GM13977 (cell line): ENCODE measurements at regions not wholly inside any gene's neighbourhood (a gene's known extent, or its start where the extent isn't known, plus 50 kb on each side); places are given as distances from the start of the nearest gene placed in this dataset.

ENCODE experiments used
- DNase-seq: peaks from one replicate; pipeline ENCODE4 v3.0.0; 2012; ENCODE audit warnings: low spot score
- in situ Hi-C: fragments of 300-500 bp; cut with MboI; formaldehyde crosslinking; loops from one replicate; pipeline ENCODE4 v1.12.0; 2022; ENCODE audit warnings: low sequenced_read_pairs, low pct_unique_long_range_greater_than_20kb, mixed read lengths, inconsistent platforms; ENCODE audit not compliant: unreplicated experiment
- TF ChIP-seq, protein P1 (sequence below): IDR thresholded peaks from 2 replicates; pipeline ENCODE4 v1.5.1; 2012; ENCODE audit warnings: mild to moderate bottlenecking, control low read depth; ENCODE audit not compliant: insufficient read depth; ENCODE audit errors: extremely low read depth, missing control alignments

DNA sequence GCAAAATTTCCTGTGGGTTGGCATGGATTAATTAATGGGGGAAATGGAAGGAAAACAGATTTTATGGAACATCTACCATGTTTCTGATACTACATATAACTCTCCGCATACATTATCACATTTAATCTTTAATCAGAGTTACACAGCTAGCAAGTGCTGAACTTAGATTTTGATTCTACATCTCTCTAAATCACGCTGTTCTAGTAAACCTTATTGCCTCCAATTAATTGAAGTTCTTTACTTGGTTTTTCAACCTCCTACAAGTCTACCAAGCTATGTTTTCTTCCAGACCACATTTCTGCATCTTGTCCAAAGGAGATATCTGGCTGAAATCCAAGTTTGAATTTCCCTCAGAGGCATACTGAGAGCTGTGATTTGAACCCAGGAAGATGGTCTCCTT lies 125.8 kb upstream of the GAREM1 start:
- TF ChIP-seq, protein P1, sequence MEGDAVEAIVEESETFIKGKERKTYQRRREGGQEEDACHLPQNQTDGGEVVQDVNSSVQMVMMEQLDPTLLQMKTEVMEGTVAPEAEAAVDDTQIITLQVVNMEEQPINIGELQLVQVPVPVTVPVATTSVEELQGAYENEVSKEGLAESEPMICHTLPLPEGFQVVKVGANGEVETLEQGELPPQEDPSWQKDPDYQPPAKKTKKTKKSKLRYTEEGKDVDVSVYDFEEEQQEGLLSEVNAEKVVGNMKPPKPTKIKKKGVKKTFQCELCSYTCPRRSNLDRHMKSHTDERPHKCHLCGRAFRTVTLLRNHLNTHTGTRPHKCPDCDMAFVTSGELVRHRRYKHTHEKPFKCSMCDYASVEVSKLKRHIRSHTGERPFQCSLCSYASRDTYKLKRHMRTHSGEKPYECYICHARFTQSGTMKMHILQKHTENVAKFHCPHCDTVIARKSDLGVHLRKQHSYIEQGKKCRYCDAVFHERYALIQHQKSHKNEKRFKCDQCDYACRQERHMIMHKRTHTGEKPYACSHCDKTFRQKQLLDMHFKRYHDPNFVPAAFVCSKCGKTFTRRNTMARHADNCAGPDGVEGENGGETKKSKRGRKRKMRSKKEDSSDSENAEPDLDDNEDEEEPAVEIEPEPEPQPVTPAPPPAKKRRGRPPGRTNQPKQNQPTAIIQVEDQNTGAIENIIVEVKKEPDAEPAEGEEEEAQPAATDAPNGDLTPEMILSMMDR, result no peak
- no peak for DNase-seq
- in situ Hi-C loops, result no loop called here

DNA sequence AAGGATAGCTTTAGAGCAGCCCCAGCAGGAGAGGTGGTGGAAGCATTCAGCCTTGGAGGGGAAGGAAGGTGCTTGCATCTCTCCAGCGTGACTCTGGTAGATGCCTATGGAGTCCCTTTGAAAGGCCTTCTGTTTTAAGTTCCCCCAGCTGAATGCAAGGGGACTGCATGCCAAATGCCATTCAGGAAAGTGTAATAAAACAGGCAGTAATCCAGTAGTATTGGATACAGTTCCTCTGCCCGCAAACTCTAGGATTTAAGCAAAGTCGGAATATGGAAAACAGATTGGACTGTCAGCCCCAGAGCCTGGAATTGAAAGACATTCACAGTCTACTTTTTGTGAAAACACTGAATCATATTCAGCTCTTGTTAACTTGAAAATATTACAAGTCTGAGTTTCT lies 125.2 kb upstream of the GAREM1 start:
- DNase-seq, result no peak
- TF ChIP-seq, protein P1, result no peak
- in situ Hi-C loops, result no loop called here

DNA sequence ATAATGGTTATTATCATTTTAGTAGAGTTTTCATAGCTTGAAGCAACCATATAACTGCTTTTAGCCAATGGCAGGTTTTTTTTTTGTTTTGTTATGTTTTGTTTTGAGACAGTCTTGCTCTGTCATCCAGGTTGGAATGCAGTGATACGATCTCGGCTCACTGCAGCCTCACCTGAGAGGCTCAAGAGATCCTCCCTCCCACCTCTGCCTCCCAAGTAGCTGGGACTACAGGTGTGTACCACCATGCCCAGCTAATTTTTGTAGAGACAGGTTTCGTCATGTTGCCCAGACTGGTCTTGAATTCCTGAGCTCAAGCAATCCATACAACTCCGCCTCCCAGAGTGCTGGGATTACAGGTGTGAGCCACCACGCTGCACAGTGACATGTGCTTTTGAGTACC lies 117.5 kb upstream of the GAREM1 start:
- in situ Hi-C loops, result no loop called here
- TF ChIP-seq, protein P1, result no peak
- no peak for DNase-seq

DNA sequence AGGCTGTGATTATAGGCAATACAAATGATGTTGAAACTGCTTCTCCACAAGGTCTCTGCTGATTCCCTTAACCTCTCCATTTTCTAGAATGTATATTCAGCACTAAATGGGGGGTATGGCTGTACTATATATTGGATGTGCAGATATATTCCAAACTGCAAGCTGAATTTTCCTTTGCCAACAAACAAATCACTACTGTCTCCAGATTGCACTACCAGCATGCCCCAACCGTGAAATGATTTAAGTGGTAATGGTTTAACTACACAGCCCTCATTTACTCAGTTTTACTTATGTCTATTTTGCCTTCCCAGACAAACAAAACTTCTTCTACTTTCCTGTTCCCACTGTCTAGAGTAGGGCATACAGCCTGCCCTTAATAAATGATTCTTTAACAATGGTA lies 112.7 kb upstream of the GAREM1 start:
- TF ChIP-seq, protein P1, result no peak
- in situ Hi-C loops, result no loop called here
- DNase-seq, result no peak

DNA sequence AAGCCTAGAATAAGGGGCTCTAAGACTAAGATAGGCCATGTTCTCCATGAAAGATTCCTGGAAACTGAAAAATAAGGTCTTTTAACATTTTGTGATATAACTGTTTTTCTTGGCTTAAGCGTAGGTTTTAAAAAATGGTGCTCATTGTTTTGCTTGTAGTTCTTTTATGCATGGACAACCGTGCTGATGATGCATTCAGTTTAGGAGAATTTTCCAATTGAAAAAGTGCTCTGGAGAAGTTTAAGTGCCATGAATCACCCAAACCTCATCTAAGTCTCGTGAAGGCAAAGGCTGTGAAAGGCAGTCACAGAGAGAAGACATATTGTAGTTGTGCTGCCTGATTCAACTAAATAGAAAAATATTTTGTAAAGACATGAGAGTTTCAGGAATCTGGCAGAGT lies 111.8 kb upstream of the GAREM1 start:
- in situ Hi-C loops, result no loop called here
- TF ChIP-seq, protein P1, result no peak
- DNase-seq, result no peak

DNA sequence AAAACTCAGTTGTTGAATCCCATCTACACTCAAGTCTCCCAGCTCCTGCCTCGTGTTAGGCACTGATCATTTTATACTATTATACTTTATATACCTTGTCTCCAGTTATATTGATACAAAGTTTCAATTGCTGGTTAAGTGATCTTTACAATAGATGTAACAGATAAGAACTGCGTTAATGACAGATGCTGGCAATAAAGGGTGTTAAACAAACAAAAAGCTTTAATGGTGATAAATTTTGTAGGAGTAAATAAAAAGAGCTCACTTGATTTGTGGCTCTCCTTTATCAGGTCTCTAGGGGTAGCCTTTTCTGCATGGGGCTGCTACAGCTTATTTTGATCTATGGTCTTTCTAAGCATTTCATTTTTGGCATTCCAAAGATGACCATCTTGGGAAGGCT lies 106.9 kb upstream of the GAREM1 start:
- TF ChIP-seq, protein P1, result no peak
- no peak for DNase-seq
- in situ Hi-C loops, result no loop called here
